ENCODE measurements at regions not wholly inside any gene's neighbourhood (a gene's known extent, or its start where the extent isn't known, plus 50 kb on each side); places are given as distances from the start of the nearest gene placed in this dataset.

DNA sequence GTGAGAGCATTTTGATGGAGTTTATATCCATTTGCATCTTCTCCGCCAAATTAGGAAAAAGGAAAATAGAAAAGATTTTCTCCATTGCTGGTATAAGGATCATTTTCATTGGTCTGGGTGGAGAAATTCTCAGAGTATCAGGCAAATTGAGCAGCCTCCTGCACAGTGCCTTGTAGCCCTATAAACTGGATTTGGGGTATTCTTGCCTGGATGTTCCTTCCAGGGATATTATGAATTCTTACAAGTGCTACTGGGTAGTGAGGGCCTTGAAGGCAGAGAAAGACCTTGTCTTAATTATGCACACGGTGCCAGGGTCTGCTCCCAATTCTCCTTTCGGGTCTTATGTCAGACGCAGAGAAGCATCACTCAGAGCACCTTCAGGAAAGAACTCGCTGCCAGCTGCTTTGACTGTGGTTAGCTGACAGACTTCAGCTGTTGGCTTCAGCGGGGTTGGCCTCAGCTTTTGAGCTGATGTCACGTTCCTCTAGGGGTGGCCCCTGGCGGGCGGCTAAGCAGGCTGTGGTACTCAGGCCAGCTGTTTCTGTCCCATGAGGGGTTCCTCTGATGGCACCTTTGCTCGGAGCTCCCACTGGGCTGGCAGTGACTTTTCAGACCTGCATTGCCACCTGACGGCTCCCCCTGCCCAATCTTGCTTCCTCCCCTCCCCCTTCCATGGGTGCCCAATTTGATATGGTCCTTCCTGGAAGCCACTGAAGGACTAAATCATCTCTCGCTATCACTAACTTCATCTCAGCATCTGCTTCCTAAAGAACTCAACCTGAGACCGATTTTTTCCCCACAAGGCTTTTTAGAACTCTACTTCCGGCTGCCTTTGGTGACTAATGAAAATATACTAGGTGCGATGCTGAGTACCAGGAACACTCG lies 519.5 kb downstream of the BCOR start:
- no peaks in the 10 kb centered on the region for H3K36me3 ChIP-seq (ENCODE audit: control insufficient read depth in 2 of 2, insufficient read depth in 1 of 2, low read length in 2 of 2)
- no peak overlapping the region for H3K27ac ChIP-seq (ENCODE audit: extremely low read depth, low read depth, low read length)
- TF ChIP-seq YY2 (tag by site-specific recombination; IDR thresholded peaks at IDR 0.05) (no peak), MYNN (tag by site-specific recombination; IDR thresholded peaks at IDR 0.05; ENCODE audit: borderline replicate concordance) (no peak), ZNF843 (tag by site-specific recombination; IDR thresholded peaks at IDR 0.05) (no peak), OSR2 (tag by site-specific recombination; IDR thresholded peaks at IDR 0.05) (no peak), ZFP41 (tag by site-specific recombination; IDR thresholded peaks at IDR 0.05; ENCODE audit: borderline replicate concordance) (no peak), ZNF701 (tag by site-specific recombination; IDR thresholded peaks at IDR 0.05) (no peak)
- TF ChIP-seq, protein P1, sequence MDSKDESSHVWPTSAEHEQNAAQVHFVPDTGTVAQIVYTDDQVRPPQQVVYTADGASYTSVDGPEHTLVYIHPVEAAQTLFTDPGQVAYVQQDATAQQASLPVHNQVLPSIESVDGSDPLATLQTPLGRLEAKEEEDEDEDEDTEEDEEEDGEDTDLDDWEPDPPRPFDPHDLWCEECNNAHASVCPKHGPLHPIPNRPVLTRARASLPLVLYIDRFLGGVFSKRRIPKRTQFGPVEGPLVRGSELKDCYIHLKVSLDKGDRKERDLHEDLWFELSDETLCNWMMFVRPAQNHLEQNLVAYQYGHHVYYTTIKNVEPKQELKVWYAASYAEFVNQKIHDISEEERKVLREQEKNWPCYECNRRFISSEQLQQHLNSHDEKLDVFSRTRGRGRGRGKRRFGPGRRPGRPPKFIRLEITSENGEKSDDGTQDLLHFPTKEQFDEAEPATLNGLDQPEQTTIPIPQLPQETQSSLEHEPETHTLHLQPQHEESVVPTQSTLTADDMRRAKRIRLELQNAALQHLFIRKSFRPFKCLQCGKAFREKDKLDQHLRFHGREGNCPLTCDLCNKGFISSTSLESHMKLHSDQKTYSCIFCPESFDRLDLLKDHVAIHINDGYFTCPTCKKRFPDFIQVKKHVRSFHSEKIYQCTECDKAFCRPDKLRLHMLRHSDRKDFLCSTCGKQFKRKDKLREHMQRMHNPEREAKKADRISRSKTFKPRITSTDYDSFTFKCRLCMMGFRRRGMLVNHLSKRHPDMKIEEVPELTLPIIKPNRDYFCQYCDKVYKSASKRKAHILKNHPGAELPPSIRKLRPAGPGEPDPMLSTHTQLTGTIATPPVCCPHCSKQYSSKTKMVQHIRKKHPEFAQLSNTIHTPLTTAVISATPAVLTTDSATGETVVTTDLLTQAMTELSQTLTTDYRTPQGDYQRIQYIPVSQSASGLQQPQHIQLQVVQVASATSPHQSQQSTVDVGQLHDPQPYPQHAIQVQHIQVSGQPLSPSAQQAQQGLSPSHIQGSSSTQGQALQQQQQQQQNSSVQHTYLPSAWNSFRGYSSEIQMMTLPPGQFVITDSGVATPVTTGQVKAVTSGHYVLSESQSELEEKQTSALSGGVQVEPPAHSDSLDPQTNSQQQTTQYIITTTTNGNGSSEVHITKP (tag by site-specific recombination; IDR thresholded peaks at IDR 0.05), result peak; percentile 55
- H3K4me1 ChIP-seq (ENCODE audit: control insufficient read depth, insufficient read depth, low read length), result no peaks in the 10 kb centered on the region
- POLR2A ChIA-PET, result no interaction called here
- no peaks in the 10 kb centered on the region for H3K9me3 ChIP-seq (ENCODE audit: control insufficient read depth, insufficient read depth, low read depth, low read length)
- no peak overlapping the region for H3K4me3 ChIP-seq (ENCODE audit: low read depth, low read length)
- CTCF ChIA-PET, result no interaction called here

DNA sequence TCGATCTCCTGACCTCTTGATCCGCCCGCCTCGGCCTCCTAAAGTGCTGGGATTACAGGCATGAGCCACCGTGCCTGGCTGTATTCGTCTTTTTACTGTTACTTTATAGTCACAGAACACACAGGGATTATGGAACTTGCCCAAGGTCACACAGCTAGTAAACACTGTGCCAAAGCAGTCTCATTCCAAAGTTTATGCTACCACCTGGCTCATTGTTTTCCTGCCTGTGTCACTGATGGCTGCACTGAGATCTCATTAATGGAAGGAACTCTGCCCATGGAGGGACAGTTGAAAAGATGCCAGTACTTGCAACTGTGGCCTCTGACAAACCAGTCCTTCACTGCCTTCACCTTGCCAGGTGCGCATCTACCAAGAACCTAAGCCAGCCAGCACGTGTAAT lies 517.7 kb downstream of the BCOR start:
- Histone ChIP-seq H3K4me1 (ENCODE audit: control insufficient read depth, insufficient read depth, low read length) (no peaks in the 10 kb centered on the region), H3K9me3 (ENCODE audit: control insufficient read depth, insufficient read depth, low read depth, low read length) (no peaks in the 10 kb centered on the region), H3K4me3 (ENCODE audit: low read depth, low read length) (no peak overlapping the region), H3K27ac (ENCODE audit: extremely low read depth, low read depth, low read length) (no peak overlapping the region), H3K36me3 (ENCODE audit: control insufficient read depth in 2 of 2, insufficient read depth in 1 of 2, low read length in 2 of 2) (no peaks in the 10 kb centered on the region)
- POLR2A ChIA-PET, result no interaction called here
- CTCF ChIA-PET, result no interaction called here
- no peak for TF ChIP-seq YY1 (tag by site-specific recombination; IDR thresholded peaks at IDR 0.05)
- no peak for TF ChIP-seq ZNF394 (tag by site-specific recombination; IDR thresholded peaks at IDR 0.05; ENCODE audit: borderline replicate concordance)
- TF ChIP-seq ZNF239 (tag by site-specific recombination; IDR thresholded peaks at IDR 0.05), result no peak
- no peak for TF ChIP-seq TCF7L2 (IDR thresholded peaks at IDR 0.05; ENCODE audit: borderline replicate concordance, low read depth, low read length)
- TF ChIP-seq, protein P2, sequence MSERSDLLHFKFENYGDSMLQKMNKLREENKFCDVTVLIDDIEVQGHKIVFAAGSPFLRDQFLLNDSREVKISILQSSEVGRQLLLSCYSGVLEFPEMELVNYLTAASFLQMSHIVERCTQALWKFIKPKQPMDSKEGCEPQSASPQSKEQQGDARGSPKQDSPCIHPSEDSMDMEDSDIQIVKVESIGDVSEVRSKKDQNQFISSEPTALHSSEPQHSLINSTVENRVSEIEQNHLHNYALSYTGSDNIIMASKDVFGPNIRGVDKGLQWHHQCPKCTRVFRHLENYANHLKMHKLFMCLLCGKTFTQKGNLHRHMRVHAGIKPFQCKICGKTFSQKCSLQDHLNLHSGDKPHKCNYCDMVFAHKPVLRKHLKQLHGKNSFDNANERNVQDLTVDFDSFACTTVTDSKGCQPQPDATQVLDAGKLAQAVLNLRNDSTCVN (tag by site-specific recombination; optimal IDR thresholded peaks at IDR 0.05), result no peak
- TF ChIP-seq, protein P3, sequence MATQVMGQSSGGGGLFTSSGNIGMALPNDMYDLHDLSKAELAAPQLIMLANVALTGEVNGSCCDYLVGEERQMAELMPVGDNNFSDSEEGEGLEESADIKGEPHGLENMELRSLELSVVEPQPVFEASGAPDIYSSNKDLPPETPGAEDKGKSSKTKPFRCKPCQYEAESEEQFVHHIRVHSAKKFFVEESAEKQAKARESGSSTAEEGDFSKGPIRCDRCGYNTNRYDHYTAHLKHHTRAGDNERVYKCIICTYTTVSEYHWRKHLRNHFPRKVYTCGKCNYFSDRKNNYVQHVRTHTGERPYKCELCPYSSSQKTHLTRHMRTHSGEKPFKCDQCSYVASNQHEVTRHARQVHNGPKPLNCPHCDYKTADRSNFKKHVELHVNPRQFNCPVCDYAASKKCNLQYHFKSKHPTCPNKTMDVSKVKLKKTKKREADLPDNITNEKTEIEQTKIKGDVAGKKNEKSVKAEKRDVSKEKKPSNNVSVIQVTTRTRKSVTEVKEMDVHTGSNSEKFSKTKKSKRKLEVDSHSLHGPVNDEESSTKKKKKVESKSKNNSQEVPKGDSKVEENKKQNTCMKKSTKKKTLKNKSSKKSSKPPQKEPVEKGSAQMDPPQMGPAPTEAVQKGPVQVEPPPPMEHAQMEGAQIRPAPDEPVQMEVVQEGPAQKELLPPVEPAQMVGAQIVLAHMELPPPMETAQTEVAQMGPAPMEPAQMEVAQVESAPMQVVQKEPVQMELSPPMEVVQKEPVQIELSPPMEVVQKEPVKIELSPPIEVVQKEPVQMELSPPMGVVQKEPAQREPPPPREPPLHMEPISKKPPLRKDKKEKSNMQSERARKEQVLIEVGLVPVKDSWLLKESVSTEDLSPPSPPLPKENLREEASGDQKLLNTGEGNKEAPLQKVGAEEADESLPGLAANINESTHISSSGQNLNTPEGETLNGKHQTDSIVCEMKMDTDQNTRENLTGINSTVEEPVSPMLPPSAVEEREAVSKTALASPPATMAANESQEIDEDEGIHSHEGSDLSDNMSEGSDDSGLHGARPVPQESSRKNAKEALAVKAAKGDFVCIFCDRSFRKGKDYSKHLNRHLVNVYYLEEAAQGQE (tag by site-specific recombination; IDR thresholded peaks at IDR 0.05), result no peak
- TF ChIP-seq ZNF548 (tag by site-specific recombination; IDR thresholded peaks at IDR 0.05), result no peak
- TF ChIP-seq ZNF114 (tag by site-specific recombination; IDR thresholded peaks at IDR 0.05), result no peak
- TF ChIP-seq ZNF341 (tag by site-specific recombination; IDR thresholded peaks at IDR 0.05; ENCODE audit: low read depth), result no peak
- TF ChIP-seq, protein P4, sequence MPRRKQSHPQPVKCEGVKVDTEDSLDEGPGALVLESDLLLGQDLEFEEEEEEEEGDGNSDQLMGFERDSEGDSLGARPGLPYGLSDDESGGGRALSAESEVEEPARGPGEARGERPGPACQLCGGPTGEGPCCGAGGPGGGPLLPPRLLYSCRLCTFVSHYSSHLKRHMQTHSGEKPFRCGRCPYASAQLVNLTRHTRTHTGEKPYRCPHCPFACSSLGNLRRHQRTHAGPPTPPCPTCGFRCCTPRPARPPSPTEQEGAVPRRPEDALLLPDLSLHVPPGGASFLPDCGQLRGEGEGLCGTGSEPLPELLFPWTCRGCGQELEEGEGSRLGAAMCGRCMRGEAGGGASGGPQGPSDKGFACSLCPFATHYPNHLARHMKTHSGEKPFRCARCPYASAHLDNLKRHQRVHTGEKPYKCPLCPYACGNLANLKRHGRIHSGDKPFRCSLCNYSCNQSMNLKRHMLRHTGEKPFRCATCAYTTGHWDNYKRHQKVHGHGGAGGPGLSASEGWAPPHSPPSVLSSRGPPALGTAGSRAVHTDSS (tag by site-specific recombination; IDR thresholded peaks at IDR 0.05), result no peak
- TF ChIP-seq, protein P5, sequence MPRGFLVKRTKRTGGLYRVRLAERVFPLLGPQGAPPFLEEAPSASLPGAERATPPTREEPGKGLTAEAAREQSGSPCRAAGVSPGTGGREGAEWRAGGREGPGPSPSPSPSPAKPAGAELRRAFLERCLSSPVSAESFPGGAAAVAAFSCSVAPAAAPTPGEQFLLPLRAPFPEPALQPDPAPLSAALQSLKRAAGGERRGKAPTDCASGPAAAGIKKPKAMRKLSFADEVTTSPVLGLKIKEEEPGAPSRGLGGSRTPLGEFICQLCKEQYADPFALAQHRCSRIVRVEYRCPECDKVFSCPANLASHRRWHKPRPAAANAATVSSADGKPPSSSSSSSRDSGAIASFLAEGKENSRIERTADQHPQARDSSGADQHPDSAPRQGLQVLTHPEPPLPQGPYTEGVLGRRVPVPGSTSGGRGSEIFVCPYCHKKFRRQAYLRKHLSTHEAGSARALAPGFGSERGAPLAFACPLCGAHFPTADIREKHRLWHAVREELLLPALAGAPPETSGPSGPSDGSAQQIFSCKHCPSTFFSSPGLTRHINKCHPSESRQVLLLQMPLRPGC (tag by site-specific recombination; IDR thresholded peaks at IDR 0.05), result no peak
- no peak for TF ChIP-seq ZNF837 (tag by site-specific recombination; IDR thresholded peaks at IDR 0.05)
- TF ChIP-seq ZNF214 (tag by site-specific recombination; IDR thresholded peaks at IDR 0.05; ENCODE audit: borderline replicate concordance), result no peak
- no peak for TF ChIP-seq ZNF184 (tag by site-specific recombination; IDR thresholded peaks at IDR 0.05)
- no peak for TF ChIP-seq ZNF610 (tag by site-specific recombination; IDR thresholded peaks at IDR 0.05; ENCODE audit: borderline replicate concordance)
- TF ChIP-seq ZNF629 (tag by site-specific recombination; IDR thresholded peaks at IDR 0.05), result no peak

All from HEK293 (cell line).